GM12878 (cell line): ENCODE measurements at regions not wholly inside any gene's neighbourhood (a gene's known extent, or its start where the extent isn't known, plus 50 kb on each side); places are given as distances from the start of the nearest gene placed in this dataset.

Experiments used
- ATF2 ChIP-seq: IDR thresholded peaks from 2 replicates; pipeline ENCODE4 v1.6.1; 2012; ENCODE audit warnings: low read length, inconsistent platforms
- BCL3 ChIP-seq: IDR thresholded peaks from 2 replicates; pipeline ENCODE4 v1.6.1; 2011; ENCODE audit warnings: borderline replicate concordance, low read depth, mild to moderate bottlenecking, moderate library complexity, low read length; ENCODE audit not compliant: insufficient read depth, poor library complexity, severe bottlenecking
- EP300 ChIP-seq, 2 experiments: fragments of 150-350 bp in 1 of 2; IDR thresholded peaks; 2 replicates each; pipeline ENCODE4 v1.6.1; 2011 to 2012; ENCODE audit warnings: low read depth in 2 of 2, low read length in 2 of 2, borderline replicate concordance in 1 of 2, improper control_type of control experiment in 1 of 2, inconsistent platforms in 1 of 2; ENCODE audit not compliant: control insufficient read depth in 1 of 2
- NR2F1 ChIP-seq: fragments of 450-650 bp; conservative IDR thresholded peaks from 2 replicates; pipeline ENCODE4 v1.6.1; 2017; ENCODE audit warnings: mild to moderate bottlenecking
- POLR2A ChIP-seq: IDR thresholded peaks from 2 replicates; pipeline ENCODE4 v1.6.1; 2011; ENCODE audit warnings: low read depth, mild to moderate bottlenecking, low read length
- POLR2AphosphoS5 ChIP-seq: IDR thresholded peaks from 2 replicates; pipeline ENCODE4 v1.6.1; 2011; ENCODE audit warnings: mild to moderate bottlenecking, low read length, inconsistent platforms
- RELA ChIP-seq: fragments of 450-650 bp; IDR thresholded peaks from 2 replicates; pipeline ENCODE4 v1.8.0; 2014; ENCODE audit warnings: borderline replicate concordance; ENCODE audit not compliant: partially characterized antibody
- SREBF2 ChIP-seq: IDR thresholded peaks from 2 replicates; pipeline ENCODE4 v1.6.1; 2012; ENCODE audit warnings: mild to moderate bottlenecking, low read length
- ZNF622 ChIP-seq: fragments of 450-650 bp; IDR thresholded peaks from 2 replicates; pipeline ENCODE4 v1.6.1; 2017; ENCODE audit warnings: mild to moderate bottlenecking, inconsistent platforms
- ZZZ3 ChIP-seq: IDR thresholded peaks from 2 replicates; pipeline ENCODE4 v1.6.1; 2011; ENCODE audit warnings: low read depth; ENCODE audit not compliant: control insufficient read depth, insufficient read length
- TF ChIP-seq, protein P1 (sequence below): fragments of 450-650 bp; IDR thresholded peaks from 2 replicates; pipeline ENCODE4 v1.6.1; 2016; ENCODE audit warnings: mild to moderate bottlenecking
- TF ChIP-seq, protein P2 (sequence below): IDR thresholded peaks from 2 replicates; pipeline ENCODE4 v1.6.1; 2012; ENCODE audit warnings: low read depth, low read length, improper control_type of control experiment

GRCh38 chr2:48233005-48233404, 81.5 kb upstream of the FOXN2 start:
- TF ChIP-seq BCL3 (no peak), POLR2AphosphoS5 (no peak), POLR2A (no peak), ZZZ3 (no peak), ZNF622 (no peak), SREBF2 (no peak), EP300 (IDR thresholded peaks at IDR 0.05; ENCODE audit: borderline replicate concordance in 1 of 2, control insufficient read depth in 1 of 2, low read depth in 2 of 2, low read length in 2 of 2) (no peak), NR2F1 (no peak), RELA (no peak), ATF2 (no peak)
- TF ChIP-seq, protein P1, sequence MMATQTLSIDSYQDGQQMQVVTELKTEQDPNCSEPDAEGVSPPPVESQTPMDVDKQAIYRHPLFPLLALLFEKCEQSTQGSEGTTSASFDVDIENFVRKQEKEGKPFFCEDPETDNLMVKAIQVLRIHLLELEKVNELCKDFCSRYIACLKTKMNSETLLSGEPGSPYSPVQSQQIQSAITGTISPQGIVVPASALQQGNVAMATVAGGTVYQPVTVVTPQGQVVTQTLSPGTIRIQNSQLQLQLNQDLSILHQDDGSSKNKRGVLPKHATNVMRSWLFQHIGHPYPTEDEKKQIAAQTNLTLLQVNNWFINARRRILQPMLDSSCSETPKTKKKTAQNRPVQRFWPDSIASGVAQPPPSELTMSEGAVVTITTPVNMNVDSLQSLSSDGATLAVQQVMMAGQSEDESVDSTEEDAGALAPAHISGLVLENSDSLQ, result no peak
- TF ChIP-seq, protein P2, sequence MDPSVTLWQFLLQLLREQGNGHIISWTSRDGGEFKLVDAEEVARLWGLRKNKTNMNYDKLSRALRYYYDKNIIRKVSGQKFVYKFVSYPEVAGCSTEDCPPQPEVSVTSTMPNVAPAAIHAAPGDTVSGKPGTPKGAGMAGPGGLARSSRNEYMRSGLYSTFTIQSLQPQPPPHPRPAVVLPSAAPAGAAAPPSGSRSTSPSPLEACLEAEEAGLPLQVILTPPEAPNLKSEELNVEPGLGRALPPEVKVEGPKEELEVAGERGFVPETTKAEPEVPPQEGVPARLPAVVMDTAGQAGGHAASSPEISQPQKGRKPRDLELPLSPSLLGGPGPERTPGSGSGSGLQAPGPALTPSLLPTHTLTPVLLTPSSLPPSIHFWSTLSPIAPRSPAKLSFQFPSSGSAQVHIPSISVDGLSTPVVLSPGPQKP, result no peak
